ENCODE measurements at regions not wholly inside any gene's neighbourhood (a gene's known extent, or its start where the extent isn't known, plus 50 kb on each side); places are given as distances from the start of the nearest gene placed in this dataset.

GRCh38 chr2:175864137-175864850 is 137.8 kb downstream of the LNPK start:
- H2BK120ac ChIP-seq (ENCODE audit: low read depth, low read length) = no peak overlapping the region
- no peak overlapping the region for H3K4ac ChIP-seq (ENCODE audit: low read length)
- no peak overlapping the region for H3K23ac ChIP-seq (ENCODE audit: low read depth, low read length, poor library complexity)
- no peak for DNase-seq (ENCODE audit: low spot score)
- H2AK5ac ChIP-seq (ENCODE audit: low read depth, low read length) = no peak overlapping the region
- no peaks in the 10 kb centered on the region for H3K9me3 ChIP-seq (replicated peaks in 1 of 2; ENCODE audit: control insufficient read depth in 2 of 2, insufficient read depth in 1 of 2, low read depth in 1 of 2, low read length in 2 of 2)
- no peak overlapping the region for H2BK12ac ChIP-seq (ENCODE audit: low read length)
- no peak overlapping the region for H4K91ac ChIP-seq (ENCODE audit: low read depth, low read length, poor library complexity)
- no peak overlapping the region for H3K27ac ChIP-seq (replicated peaks; ENCODE audit: low read length)
- no peak overlapping the region for H3K14ac ChIP-seq (ENCODE audit: low read length)
- no peak overlapping the region for H3K18ac ChIP-seq (ENCODE audit: low read length)
- H3K4me2 ChIP-seq (ENCODE audit: insufficient read depth, low read length, poor library complexity, severe bottlenecking) = no peak overlapping the region
- no peaks in the 10 kb centered on the region for H3K36me3 ChIP-seq (replicated peaks in 1 of 2; ENCODE audit: control insufficient read depth in 2 of 2, insufficient read depth in 2 of 2, low read length in 2 of 2)
- no CpG with 5 or more reads among the region's 7 CpGs for WGBS, 2 donors (ENCODE audit: extremely low coverage in 2 of 2, insufficient read length in 2 of 2, insufficient replicate concordance in 1 of 2)
- H3K27me3 ChIP-seq (ENCODE audit: control insufficient read depth in 3 of 3, insufficient read depth in 3 of 3, low read depth in 1 of 3, low read length in 3 of 3) = no peaks in the 10 kb centered on the region
- H3K4me1 ChIP-seq (ENCODE audit: control insufficient read depth in 2 of 2, insufficient read depth in 1 of 2, low read depth in 1 of 2, low read length in 2 of 2) = peaks cover 3 to 4% of the 10 kb centered on the region in 2 donors
- no peak overlapping the region for H2BK5ac ChIP-seq (ENCODE audit: low read length)
- H3K4me3 ChIP-seq (ENCODE audit: low read length in 2 of 2) = no peak overlapping the region
- no peaks in the 10 kb centered on the region for H3K79me1 ChIP-seq (ENCODE audit: low read depth, low read length)
- peak overlapping the region; percentile 78 for H2AFZ ChIP-seq (ENCODE audit: low read length)
- H3K9ac ChIP-seq (ENCODE audit: low read depth, low read length, poor library complexity) = no peak overlapping the region
- no peak overlapping the region for H2BK15ac ChIP-seq (ENCODE audit: low read length)
- H4K8ac ChIP-seq (ENCODE audit: low read depth, low read length) = no peak overlapping the region

GRCh38 chr2:175861958-175862357 is 140.1 kb downstream of the LNPK start:
- Histone ChIP-seq H3K9me3 (replicated peaks in 1 of 2; ENCODE audit: control insufficient read depth in 2 of 2, insufficient read depth in 1 of 2, low read depth in 1 of 2, low read length in 2 of 2) (no peaks in the 10 kb centered on the region), H3K36me3 (replicated peaks in 1 of 2; ENCODE audit: control insufficient read depth in 2 of 2, insufficient read depth in 2 of 2, low read length in 2 of 2) (no peaks in the 10 kb centered on the region), H4K91ac (ENCODE audit: low read depth, low read length, poor library complexity) (no peak overlapping the region), H3K4me2 (ENCODE audit: insufficient read depth, low read length, poor library complexity, severe bottlenecking) (no peak overlapping the region), H3K9ac (ENCODE audit: low read depth, low read length, poor library complexity) (no peak overlapping the region), H2BK12ac (ENCODE audit: low read length) (no peak overlapping the region), H2AFZ (ENCODE audit: low read length) (no peak overlapping the region), H3K79me1 (ENCODE audit: low read depth, low read length) (no peaks in the 10 kb centered on the region), H2BK15ac (ENCODE audit: low read length) (no peak overlapping the region), H3K18ac (ENCODE audit: low read length) (no peak overlapping the region), H3K27me3 (ENCODE audit: control insufficient read depth in 3 of 3, insufficient read depth in 3 of 3, low read depth in 1 of 3, low read length in 3 of 3) (peaks cover 0 to 2% (median 0%) of the 10 kb centered on the region in 3 experiments), H3K23ac (ENCODE audit: low read depth, low read length, poor library complexity) (no peak overlapping the region), H3K27ac (replicated peaks; ENCODE audit: low read length) (no peak overlapping the region), H3K4me1 (ENCODE audit: control insufficient read depth in 2 of 2, insufficient read depth in 1 of 2, low read depth in 1 of 2, low read length in 2 of 2) (peaks cover 3 to 4% of the 10 kb centered on the region in 2 donors), H3K4me3 (ENCODE audit: low read length in 2 of 2) (no peak overlapping the region), H3K14ac (ENCODE audit: low read length) (no peak overlapping the region), H3K4ac (ENCODE audit: low read length) (no peak overlapping the region), H4K8ac (ENCODE audit: low read depth, low read length) (no peak overlapping the region), H2AK5ac (ENCODE audit: low read depth, low read length) (no peak overlapping the region), H2BK5ac (ENCODE audit: low read length) (no peak overlapping the region), H2BK120ac (ENCODE audit: low read depth, low read length) (no peak overlapping the region)
- no CpG with 5 or more reads among the region's 2 CpGs for WGBS, 2 donors (ENCODE audit: extremely low coverage in 2 of 2, insufficient read length in 2 of 2, insufficient replicate concordance in 1 of 2)
- no peak for DNase-seq (ENCODE audit: low spot score)

- Histone ChIP-seq H2BK15ac (ENCODE audit: low read length) (no peak overlapping the region), H2AFZ (ENCODE audit: low read length) (no peak overlapping the region), H3K36me3 (replicated peaks in 1 of 2; ENCODE audit: control insufficient read depth in 2 of 2, insufficient read depth in 2 of 2, low read length in 2 of 2) (no peaks in the 10 kb centered on the region), H2BK12ac (ENCODE audit: low read length) (no peak overlapping the region), H3K14ac (ENCODE audit: low read length) (no peak overlapping the region), H2AK5ac (ENCODE audit: low read depth, low read length) (no peak overlapping the region), H3K27me3 (ENCODE audit: control insufficient read depth in 3 of 3, insufficient read depth in 3 of 3, low read depth in 1 of 3, low read length in 3 of 3) (peaks cover 0 to 2% (median 0%) of the 10 kb centered on the region in 3 experiments), H3K23ac (ENCODE audit: low read depth, low read length, poor library complexity) (no peak overlapping the region), H3K4me3 (ENCODE audit: low read length in 2 of 2) (no peak overlapping the region), H3K9ac (ENCODE audit: low read depth, low read length, poor library complexity) (no peak overlapping the region), H3K79me1 (ENCODE audit: low read depth, low read length) (no peaks in the 10 kb centered on the region), H4K8ac (ENCODE audit: low read depth, low read length) (no peak overlapping the region), H2BK120ac (ENCODE audit: low read depth, low read length) (no peak overlapping the region), H4K91ac (ENCODE audit: low read depth, low read length, poor library complexity) (no peak overlapping the region), H3K4ac (ENCODE audit: low read length) (no peak overlapping the region), H2BK5ac (ENCODE audit: low read length) (no peak overlapping the region), H3K27ac (replicated peaks; ENCODE audit: low read length) (no peak overlapping the region), H3K18ac (ENCODE audit: low read length) (no peak overlapping the region), H3K4me2 (ENCODE audit: insufficient read depth, low read length, poor library complexity, severe bottlenecking) (no peak overlapping the region), H3K9me3 (replicated peaks in 1 of 2; ENCODE audit: control insufficient read depth in 2 of 2, insufficient read depth in 1 of 2, low read depth in 1 of 2, low read length in 2 of 2) (no peaks in the 10 kb centered on the region), H3K4me1 (ENCODE audit: control insufficient read depth in 2 of 2, insufficient read depth in 1 of 2, low read depth in 1 of 2, low read length in 2 of 2) (peaks cover 0 to 8% of the 10 kb centered on the region in 2 donors)
- no peak for DNase-seq (ENCODE audit: low spot score)
- WGBS, 2 donors (ENCODE audit: extremely low coverage in 2 of 2, insufficient read length in 2 of 2, insufficient replicate concordance in 1 of 2) = no CpG with 5 or more reads among the region's 4 CpGs
Observed at GRCh38 chr2:175855794-175856453, 146.1 kb downstream of the LNPK start.

- Histone ChIP-seq H4K8ac (ENCODE audit: low read depth, low read length) (no peak overlapping the region), H2BK5ac (ENCODE audit: low read length) (no peak overlapping the region), H3K79me1 (ENCODE audit: low read depth, low read length) (no peaks in the 10 kb centered on the region), H3K14ac (ENCODE audit: low read length) (no peak overlapping the region), H3K9me3 (replicated peaks in 1 of 2; ENCODE audit: control insufficient read depth in 2 of 2, insufficient read depth in 1 of 2, low read depth in 1 of 2, low read length in 2 of 2) (no peaks in the 10 kb centered on the region), H3K27me3 (ENCODE audit: control insufficient read depth in 3 of 3, insufficient read depth in 3 of 3, low read depth in 1 of 3, low read length in 3 of 3) (peaks cover 0 to 2% (median 0%) of the 10 kb centered on the region in 3 experiments), H3K18ac (ENCODE audit: low read length) (no peak overlapping the region), H3K27ac (replicated peaks; ENCODE audit: low read length) (no peak overlapping the region), H3K23ac (ENCODE audit: low read depth, low read length, poor library complexity) (no peak overlapping the region), H3K4me1 (ENCODE audit: control insufficient read depth in 2 of 2, insufficient read depth in 1 of 2, low read depth in 1 of 2, low read length in 2 of 2) (peaks cover 0 to 8% of the 10 kb centered on the region in 2 donors), H2AFZ (ENCODE audit: low read length) (no peak overlapping the region), H3K4ac (ENCODE audit: low read length) (no peak overlapping the region), H2BK12ac (ENCODE audit: low read length) (no peak overlapping the region), H2AK5ac (ENCODE audit: low read depth, low read length) (no peak overlapping the region), H2BK120ac (ENCODE audit: low read depth, low read length) (no peak overlapping the region), H3K36me3 (replicated peaks in 1 of 2; ENCODE audit: control insufficient read depth in 2 of 2, insufficient read depth in 2 of 2, low read length in 2 of 2) (no peaks in the 10 kb centered on the region), H3K4me3 (ENCODE audit: low read length in 2 of 2) (no peak overlapping the region), H2BK15ac (ENCODE audit: low read length) (no peak overlapping the region), H4K91ac (ENCODE audit: low read depth, low read length, poor library complexity) (no peak overlapping the region), H3K4me2 (ENCODE audit: insufficient read depth, low read length, poor library complexity, severe bottlenecking) (no peak overlapping the region), H3K9ac (ENCODE audit: low read depth, low read length, poor library complexity) (no peak overlapping the region)
- DNase-seq (ENCODE audit: low spot score) = no peak
- no CpG with 5 or more reads among the region's 4 CpGs for WGBS, 2 donors (ENCODE audit: extremely low coverage in 2 of 2, insufficient read length in 2 of 2, insufficient replicate concordance in 1 of 2)
Observed at GRCh38 chr2:175855236-175855635, 146.8 kb downstream of the LNPK start.

Data from neuronal stem cell (in vitro differentiated cells).